Naive thymus-derived CD8-positive, alpha-beta T cell (primary cell): ENCODE measurements at regions not wholly inside any gene's neighbourhood (a gene's known extent, or its start where the extent isn't known, plus 50 kb on each side); places are given as distances from the start of the nearest gene placed in this dataset.
A peak's percentile ranks its signal among the peaks of the same experiment; 100 is the strongest.

Experiments
- ATAC-seq, 2 donors: fragments of 150-1000 bp; cut with Tn5 transposase in 1 of 2; sonication (Bioruptor Pico), chemical (Tn5 transposase) in 1 of 2; 1 replicate in 1 of 2; 2 replicates in 1 of 2; pipeline ENCODE4 v1.10.0; 2021; ENCODE audit warnings: mild to moderate bottlenecking in 2 of 2, moderate library complexity in 2 of 2
- POLR2A ChIA-PET: fragments of 350-600 bp; sonication (Branson Sonifier 250); formaldehyde crosslinking; loops from one replicate; lab custom pipeline; 2021; ENCODE audit warnings: antibody characterized with exemption; lab: Charles Lee
- DNase-seq, 10 donors: peaks; one replicate each; pipeline versions ENCODE4 v3.0.0 to v3.0.0-alpha.2; 2020 to 2022
- H3K27ac Mint-ChIP-seq, 10 donors: one replicate each; pipeline ENCODE4 v1.8.0; 2020 to 2022; ENCODE audit warnings: mild to moderate bottlenecking in 10 of 10, mixed read lengths in 10 of 10, moderate library complexity in 4 of 10, inconsistent platforms in 1 of 10
- H3K27me3 Mint-ChIP-seq, 5 donors: one replicate each; pipeline ENCODE4 v1.8.0; 2021 to 2022; ENCODE audit warnings: mixed read lengths in 5 of 5
- H3K36me3 Mint-ChIP-seq, 3 donors: one replicate each; pipeline ENCODE4 v1.8.0; 2020 to 2022; ENCODE audit warnings: mixed read lengths in 3 of 3, mild to moderate bottlenecking in 2 of 3, inconsistent platforms in 1 of 3
- H3K4me1 Mint-ChIP-seq, 4 donors: one replicate each; pipeline ENCODE4 v1.8.0; 2021 to 2022; ENCODE audit warnings: mixed read lengths in 4 of 4
- H3K4me3 Mint-ChIP-seq, 10 donors: one replicate each; pipeline ENCODE4 v1.8.0; 2020 to 2022; ENCODE audit warnings: mild to moderate bottlenecking in 10 of 10, mixed read lengths in 10 of 10, moderate library complexity in 6 of 10, inconsistent platforms in 1 of 10
- H3K9me3 Mint-ChIP-seq, 9 donors: one replicate each; pipeline ENCODE4 v1.8.0; 2020 to 2022; ENCODE audit warnings: mixed read lengths in 9 of 9, mild to moderate bottlenecking in 3 of 9, inconsistent platforms in 1 of 9, moderate library complexity in 1 of 9

- H3K4me1 Mint-ChIP-seq, result peaks cover 4 to 8% (median 7%) of the 10 kb centered on the region in 4 donors
- H3K36me3 Mint-ChIP-seq, result no peaks in the 10 kb centered on the region
- H3K4me3 Mint-ChIP-seq, result no peak overlapping the region
- DNase-seq (no peak), ATAC-seq (no peak)
- H3K27ac Mint-ChIP-seq, result peak overlapping the region in 1 of 10 donors; percentile 4
- peaks cover 23 to 63% (median 24%) of the 10 kb centered on the region in 5 donors for H3K27me3 Mint-ChIP-seq
- POLR2A ChIA-PET, result no interaction called here
- H3K9me3 Mint-ChIP-seq, result no peaks in the 10 kb centered on the region
Measured at GRCh38 chr10:116792817-116793216, 50.5 kb upstream of the HSPA12A start.

GRCh38 chr10:116796469-116796868 is 52.8 kb upstream of the ENO4 start:
- H3K36me3 Mint-ChIP-seq, result no peaks in the 10 kb centered on the region
- no peaks in the 10 kb centered on the region for H3K9me3 Mint-ChIP-seq
- no peak overlapping the region for H3K27ac Mint-ChIP-seq
- DNase-seq (no peak), ATAC-seq (peak in 1 of 2 donors; percentile 10)
- peaks cover 0 to 3% (median 0%) of the 10 kb centered on the region in 4 donors for H3K4me1 Mint-ChIP-seq
- peaks cover 20 to 81% (median 26%) of the 10 kb centered on the region in 5 donors for H3K27me3 Mint-ChIP-seq
- no peak overlapping the region for H3K4me3 Mint-ChIP-seq
- POLR2A ChIA-PET, result no interaction called here

DNA sequence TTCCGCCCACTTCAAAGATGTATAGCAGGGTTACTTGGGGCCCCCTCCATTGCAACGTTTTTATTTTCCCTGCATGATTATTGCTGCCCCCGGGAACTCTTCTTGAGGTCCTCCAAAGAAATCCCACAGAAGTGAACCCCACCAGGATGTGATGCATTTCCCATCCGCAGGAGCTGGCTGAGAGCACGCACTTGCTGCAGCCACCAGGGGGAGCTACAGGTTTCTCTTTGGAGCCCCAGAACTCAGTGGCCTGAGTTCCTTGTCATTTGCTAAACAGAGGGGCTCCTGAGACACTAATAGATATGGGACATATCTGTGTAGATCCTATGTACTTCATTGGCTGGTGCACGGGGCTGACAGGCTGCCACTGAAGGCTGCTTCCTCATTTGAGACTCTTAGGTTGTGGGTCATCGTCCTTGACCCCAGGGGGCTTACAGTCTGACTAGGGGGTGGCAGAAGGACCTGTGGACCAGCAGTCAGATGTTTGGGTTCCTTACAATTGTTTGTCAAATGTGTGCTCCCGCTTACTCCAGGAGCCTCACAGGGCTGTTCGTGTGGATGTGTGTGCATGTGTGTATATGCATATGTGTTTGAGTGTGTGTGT is 52.3 kb upstream of the ENO4 start:
- peak; percentile 67 to 78 for ATAC-seq
- no peak overlapping the region for H3K4me3 Mint-ChIP-seq
- H3K27ac Mint-ChIP-seq, result peak overlapping the region in 2 of 10 donors; percentile 20 to 47
- POLR2A ChIA-PET, result no interaction called here
- peaks cover 0 to 3% (median 0%) of the 10 kb centered on the region in 4 donors for H3K4me1 Mint-ChIP-seq
- peaks cover 20 to 81% (median 26%) of the 10 kb centered on the region in 5 donors for H3K27me3 Mint-ChIP-seq
- H3K9me3 Mint-ChIP-seq, result no peaks in the 10 kb centered on the region
- peak; percentile 36 to 74 (median 63) for DNase-seq
- no peaks in the 10 kb centered on the region for H3K36me3 Mint-ChIP-seq

- Mint-ChIP-seq H3K36me3 (no peaks in the 10 kb centered on the region), H3K4me1 (peaks cover 0 to 3% (median 0%) of the 10 kb centered on the region in 4 donors), H3K27ac (no peak overlapping the region), H3K27me3 (peaks cover 12 to 81% (median 19%) of the 10 kb centered on the region in 5 donors), H3K4me3 (no peak overlapping the region), H3K9me3 (no peaks in the 10 kb centered on the region)
- ATAC-seq, result no peak
- no peak for DNase-seq
- POLR2A ChIA-PET, result no interaction called here
Measured at GRCh38 chr10:116798859-116799258, 50.4 kb upstream of the ENO4 start.
